Common myeloid progenitor, CD34-positive (primary cell): ENCODE measurements at regions not wholly inside any gene's neighbourhood (a gene's known extent, or its start where the extent isn't known, plus 50 kb on each side); places are given as distances from the start of the nearest gene placed in this dataset.
"Not testable (repeated sequence)": the region's sequence is repeated elsewhere in the genome, so short reads cannot be mapped to it uniquely, and the experiment has no call there.

Source experiments
- CTCF ChIA-PET: fragments of 350-600 bp; sonication (Branson Sonifier 250); formaldehyde crosslinking; loops from one replicate; lab custom pipeline; 2021; ENCODE audit warnings: antibody characterized with exemption; lab: Charles Lee
- POLR2A ChIA-PET: fragments of 350-600 bp; sonication (Branson Sonifier 250); formaldehyde crosslinking; loops from one replicate; lab custom pipeline; 2021; ENCODE audit warnings: antibody characterized with exemption; lab: Charles Lee
- DNase-seq, 3 donors: peaks; one replicate each; pipeline versions ENCODE4 v3.0.0 to v3.0.0-alpha.2; 2013
- H3K27ac ChIP-seq, 2 experiments: 1 replicate in 1 of 2; 2 replicates in 1 of 2; pipeline ENCODE4 v1.7.0; 2013; ENCODE audit warnings: inconsistent platforms in 2 of 2, low read length in 2 of 2, mild to moderate bottlenecking in 2 of 2, low read depth in 1 of 2, moderate library complexity in 1 of 2; ENCODE audit not compliant: severe bottlenecking in 2 of 2, insufficient read depth in 1 of 2, poor library complexity in 1 of 2
- H3K27me3 ChIP-seq, 5 experiments: replicated peaks in 2 of 5; 1 replicate in 3 of 5; 2 replicates in 2 of 5; pipeline versions ENCODE4 v1.6.1 to v1.7.0; 2013; ENCODE audit warnings: low read length in 4 of 5, mild to moderate bottlenecking in 2 of 5, moderate library complexity in 2 of 5, inconsistent platforms in 1 of 5; ENCODE audit not compliant: insufficient read depth in 5 of 5, control insufficient read depth in 4 of 5
- H3K36me3 ChIP-seq, 4 experiments: 1 replicate in 2 of 4; 2 replicates in 2 of 4; pipeline versions ENCODE4 v1.6.1 to v1.7.0; 2013; ENCODE audit warnings: low read length in 3 of 4, control low read depth in 1 of 4, mild to moderate bottlenecking in 1 of 4; ENCODE audit not compliant: control insufficient read depth in 4 of 4, insufficient read depth in 4 of 4
- H3K4me1 ChIP-seq, 4 experiments: 1 replicate in 3 of 4; 2 replicates in 1 of 4; pipeline versions ENCODE4 v1.6.1 to v1.7.1; 2013; ENCODE audit warnings: low read length in 3 of 4, mild to moderate bottlenecking in 3 of 4, control low read depth in 1 of 4, inconsistent platforms in 1 of 4, moderate library complexity in 1 of 4; ENCODE audit not compliant: control insufficient read depth in 4 of 4, insufficient read depth in 4 of 4; ENCODE audit errors: control extremely low read depth in 1 of 4
- H3K4me3 ChIP-seq, 7 experiments: 1 replicate in 4 of 7; 2 replicates in 3 of 7; pipeline versions ENCODE4 v1.5.1 to v1.7.0; 2013; ENCODE audit warnings: mild to moderate bottlenecking in 7 of 7, low read length in 6 of 7, moderate library complexity in 6 of 7, inconsistent platforms in 2 of 7, low read depth in 2 of 7, control low read depth in 1 of 7; ENCODE audit not compliant: insufficient read depth in 4 of 7, control insufficient read depth in 1 of 7; ENCODE audit errors: extremely low read depth in 1 of 7
- H3K9me3 ChIP-seq, 5 experiments: 1 replicate in 4 of 5; 2 replicates in 1 of 5; pipeline versions ENCODE4 v1.6.1 to v1.7.1; 2013; ENCODE audit warnings: low read length in 4 of 5, mild to moderate bottlenecking in 2 of 5, inconsistent platforms in 1 of 5, low read depth in 1 of 5, moderate library complexity in 1 of 5; ENCODE audit not compliant: control insufficient read depth in 4 of 5, insufficient read depth in 2 of 5; ENCODE audit errors: control extremely low read depth in 1 of 5
- WGBS: methylation state at CpG from one replicate; pipeline ENCODE4 v1.1.5; 2013; ENCODE audit not compliant: insufficient coverage; 5-methylcytosine and 5-hydroxymethylcytosine counted together

DNA sequence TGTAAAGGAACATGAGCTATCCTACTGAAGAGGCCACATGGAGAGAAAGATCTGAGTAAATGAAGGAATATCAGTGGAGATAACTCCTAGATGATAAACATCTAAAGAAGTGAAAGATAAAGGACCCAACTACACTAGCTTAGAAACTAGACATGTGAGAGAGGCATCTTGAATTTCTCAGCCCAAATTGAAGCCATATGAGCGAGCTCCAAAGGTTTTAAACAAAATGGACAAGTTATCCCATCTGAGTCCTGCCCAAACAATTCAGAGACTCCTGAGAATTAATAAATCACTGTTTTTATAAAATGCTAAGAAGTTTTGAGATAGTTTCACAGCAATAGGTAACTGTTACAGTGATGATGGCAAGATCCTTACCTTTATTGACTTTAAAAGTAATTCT, 438.9 kb downstream of the NAV3 start:
- POLR2A ChIA-PET, result no interaction called here
- no peaks in the 10 kb centered on the region for H3K9me3 ChIP-seq
- H3K36me3 ChIP-seq, result no peaks in the 10 kb centered on the region
- WGBS, result 100% methylated on average over 1 of the region's 1 CpG
- DNase-seq, result no peak
- H3K27ac ChIP-seq, result no peak overlapping the region
- H3K4me1 ChIP-seq, result no peaks in the 10 kb centered on the region
- H3K4me3 ChIP-seq, result no peak overlapping the region
- CTCF ChIA-PET, result no interaction called here
- no peaks in the 10 kb centered on the region for H3K27me3 ChIP-seq

DNA sequence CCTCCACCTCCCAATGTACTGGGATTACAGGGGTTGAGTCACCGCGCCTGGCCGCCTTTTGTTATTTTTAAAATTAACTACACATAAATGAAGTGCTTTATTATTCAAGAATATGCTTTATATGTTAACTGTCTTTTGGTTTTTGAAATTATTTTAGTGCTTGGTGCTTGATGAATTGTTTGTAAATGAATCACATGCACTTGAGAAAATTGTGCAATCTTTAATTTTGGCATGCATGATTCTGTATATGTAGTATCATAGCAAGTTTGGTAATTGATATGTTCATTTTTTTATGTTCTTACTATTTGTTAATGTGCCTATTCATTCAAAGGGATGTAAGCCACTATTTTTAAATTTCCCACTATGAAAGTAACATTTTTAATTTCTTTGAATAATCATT, 440.9 kb downstream of the NAV3 start:
- H3K4me1 ChIP-seq, result no peaks in the 10 kb centered on the region
- no peaks in the 10 kb centered on the region for H3K9me3 ChIP-seq
- H3K27me3 ChIP-seq, result no peaks in the 10 kb centered on the region
- ChIA-PET CTCF (no interaction called here), POLR2A (no interaction called here)
- no peak overlapping the region for H3K27ac ChIP-seq
- no peak for DNase-seq
- H3K4me3 ChIP-seq, result no peak overlapping the region
- no CpG with 5 or more reads among the region's 3 CpGs for WGBS
- H3K36me3 ChIP-seq, result no peaks in the 10 kb centered on the region

DNA sequence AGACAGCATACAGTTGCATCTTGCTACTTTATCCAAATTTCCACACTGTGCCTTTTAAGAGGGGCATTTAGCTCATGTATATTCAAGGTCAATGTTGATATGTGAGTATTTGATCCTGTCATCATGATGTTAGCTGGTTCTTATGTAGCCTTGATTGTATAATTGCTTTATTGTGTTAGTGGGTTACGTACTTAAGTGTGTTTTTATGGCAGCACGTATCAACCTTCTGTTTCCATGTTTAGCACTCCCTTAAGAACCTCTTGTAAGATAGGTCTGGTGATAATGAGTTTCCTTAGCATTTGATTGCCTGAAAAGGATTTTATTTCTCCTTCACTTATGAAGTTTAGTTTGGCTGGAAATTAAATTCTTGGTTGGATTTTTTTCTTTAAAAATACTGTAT, 445.2 kb downstream of the NAV3 start:
- WGBS, result no CpG with 5 or more reads among the region's 2 CpGs
- no peaks in the 10 kb centered on the region for H3K4me1 ChIP-seq
- peaks cover 0 to 3% (median 0%) of the 10 kb centered on the region in 5 experiments for H3K9me3 ChIP-seq
- H3K27ac ChIP-seq, result no peak overlapping the region
- no peaks in the 10 kb centered on the region for H3K36me3 ChIP-seq
- no peak overlapping the region for H3K4me3 ChIP-seq
- DNase-seq, result no peak
- ChIA-PET CTCF (no interaction called here), POLR2A (no interaction called here)
- no peaks in the 10 kb centered on the region for H3K27me3 ChIP-seq

- no peak for DNase-seq
- Histone ChIP-seq H3K27ac (no peak overlapping the region), H3K27me3 (no peaks in the 10 kb centered on the region), H3K36me3 (no peaks in the 10 kb centered on the region), H3K4me3 (no peak overlapping the region), H3K4me1 (no peaks in the 10 kb centered on the region), H3K9me3 (peaks cover 0 to 3% (median 0%) of the 10 kb centered on the region in 5 experiments)
- WGBS, result 100% methylated on average over 2 of the region's 2 CpGs
- CTCF ChIA-PET, result no interaction called here
- POLR2A ChIA-PET, result no interaction called here
These were observed 448.1 kb downstream of the NAV3 start for GRCh38 chr12:78278706-78279190.

- H3K36me3 ChIP-seq, result no peaks in the 10 kb centered on the region
- H3K4me3 ChIP-seq, result no peak overlapping the region
- H3K27me3 ChIP-seq, result no peaks in the 10 kb centered on the region
- peaks cover 0 to 3% (median 0%) of the 10 kb centered on the region in 5 experiments for H3K9me3 ChIP-seq
- 97% methylated on average over 4 of the region's 5 CpGs for WGBS
- POLR2A ChIA-PET, result no interaction called here
- DNase-seq, result no peak
- no peak overlapping the region for H3K27ac ChIP-seq
- CTCF ChIA-PET, result no interaction called here
- no peaks in the 10 kb centered on the region for H3K4me1 ChIP-seq
These were observed 448.9 kb downstream of the NAV3 start for GRCh38 chr12:78279567-78279966.

GRCh38 chr12:78281102-78281501, 450.4 kb downstream of the NAV3 start:
- DNase-seq, H3K9me3 ChIP-seq, H3K27ac ChIP-seq, POLR2A ChIA-PET, H3K36me3 ChIP-seq, CTCF ChIA-PET, H3K27me3 ChIP-seq, H3K4me1 ChIP-seq, H3K4me3 ChIP-seq: not testable (repeated sequence)
- 100% methylated on average over 1 of the region's 2 CpGs for WGBS

- no peaks in the 10 kb centered on the region for H3K36me3 ChIP-seq
- whole genome bisulfite sequencing, result no CpG with 5 or more reads among the region's 1 CpG
- H3K4me1 ChIP-seq, result no peaks in the 10 kb centered on the region
- no peak overlapping the region for H3K27ac ChIP-seq
- CTCF ChIA-PET, result no interaction called here
- DNase-seq, result no peak
- H3K27me3 ChIP-seq, result no peaks in the 10 kb centered on the region
- POLR2A ChIA-PET, result no interaction called here
- H3K9me3 ChIP-seq, result no peaks in the 10 kb centered on the region
- H3K4me3 ChIP-seq, result no peak overlapping the region
These were observed 453.7 kb downstream of the NAV3 start for GRCh38 chr12:78284417-78284816.
